Fibroblast of lung (primary cell): ENCODE measurements at regions not wholly inside any gene's neighbourhood (a gene's known extent, or its start where the extent isn't known, plus 50 kb on each side); places are given as distances from the start of the nearest gene placed in this dataset.

Experiments
- EZH2 ChIP-seq: IDR thresholded peaks from 2 replicates; pipeline ENCODE4 v1.5.1; 2012; ENCODE audit warnings: low read length, control low read depth, mild to moderate bottlenecking; ENCODE audit errors: missing control alignments
- TF ChIP-seq, protein P1 (sequence below), 2 donors: IDR thresholded peaks in 1 of 2; conservative IDR thresholded peaks in 1 of 2; 1 replicate in 1 of 2; 2 replicates in 1 of 2; pipeline ENCODE4 v1.5.1; 2011 to 2012; ENCODE audit warnings: low read length in 2 of 2, control low read depth in 1 of 2, inconsistent platforms in 1 of 2, low read depth in 1 of 2, mild to moderate bottlenecking in 1 of 2

- TF ChIP-seq, protein P1, sequence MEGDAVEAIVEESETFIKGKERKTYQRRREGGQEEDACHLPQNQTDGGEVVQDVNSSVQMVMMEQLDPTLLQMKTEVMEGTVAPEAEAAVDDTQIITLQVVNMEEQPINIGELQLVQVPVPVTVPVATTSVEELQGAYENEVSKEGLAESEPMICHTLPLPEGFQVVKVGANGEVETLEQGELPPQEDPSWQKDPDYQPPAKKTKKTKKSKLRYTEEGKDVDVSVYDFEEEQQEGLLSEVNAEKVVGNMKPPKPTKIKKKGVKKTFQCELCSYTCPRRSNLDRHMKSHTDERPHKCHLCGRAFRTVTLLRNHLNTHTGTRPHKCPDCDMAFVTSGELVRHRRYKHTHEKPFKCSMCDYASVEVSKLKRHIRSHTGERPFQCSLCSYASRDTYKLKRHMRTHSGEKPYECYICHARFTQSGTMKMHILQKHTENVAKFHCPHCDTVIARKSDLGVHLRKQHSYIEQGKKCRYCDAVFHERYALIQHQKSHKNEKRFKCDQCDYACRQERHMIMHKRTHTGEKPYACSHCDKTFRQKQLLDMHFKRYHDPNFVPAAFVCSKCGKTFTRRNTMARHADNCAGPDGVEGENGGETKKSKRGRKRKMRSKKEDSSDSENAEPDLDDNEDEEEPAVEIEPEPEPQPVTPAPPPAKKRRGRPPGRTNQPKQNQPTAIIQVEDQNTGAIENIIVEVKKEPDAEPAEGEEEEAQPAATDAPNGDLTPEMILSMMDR (conservative IDR thresholded peaks at IDR 0.05 in 1 of 2, IDR thresholded peaks at IDR 0.05 in 1 of 2; ENCODE audit: low read depth in 1 of 2, low read length in 2 of 2): no peak
- TF ChIP-seq EZH2: no peak
Measured at GRCh38 chr2:167844714-167845530, 402.5 kb downstream of the STK39 start.
